Stomach (tissue), 4 donors: ENCODE measurements at regions not wholly inside any gene's neighbourhood (a gene's known extent, or its start where the extent isn't known, plus 50 kb on each side); places are given as distances from the start of the nearest gene placed in this dataset.

Experiments used
- CTCF ChIP-seq, 7 experiments: fragments of 450-650 bp in 4 of 7; fragments of 200-600 bp in 3 of 7; sonication (generic) in 3 of 7; IDR thresholded peaks; one replicate each; pipeline ENCODE4 v1.5.1; 2016 to 2019; ENCODE audit warnings: antibody characterized with exemption in 7 of 7, control low read depth in 2 of 7, mild to moderate bottlenecking in 1 of 7
- POLR2A ChIP-seq, 4 donors: fragments of 450-650 bp; IDR thresholded peaks; one replicate each; pipeline ENCODE4 v1.6.1; 2016; ENCODE audit warnings: antibody characterized with exemption in 4 of 4, control low read depth in 2 of 4, mild to moderate bottlenecking in 1 of 4, moderate library complexity in 1 of 4

DNA sequence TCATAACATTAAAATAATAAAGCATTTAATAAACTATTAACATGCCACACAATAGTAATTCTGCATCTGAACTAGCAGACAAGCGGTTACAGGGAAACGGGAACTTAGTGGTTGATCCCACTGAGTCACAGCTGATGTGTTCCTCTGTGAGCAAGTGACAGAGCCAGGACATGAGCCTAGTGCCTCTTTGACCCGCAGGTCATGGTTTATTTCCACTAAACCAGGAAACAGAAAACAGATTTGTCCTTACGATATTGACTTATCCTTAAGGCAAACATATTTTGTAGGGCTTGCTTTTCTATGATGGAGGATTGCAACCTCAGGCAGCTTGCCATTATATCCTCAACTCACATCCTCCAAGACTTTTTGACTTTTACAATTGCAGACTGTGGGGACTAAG is 987.3 kb downstream of the CCSER2 start:
- TF ChIP-seq CTCF (IDR thresholded peaks at IDR 0.05), result no peak
- no peak for TF ChIP-seq POLR2A (IDR thresholded peaks at IDR 0.05)
